ENCODE measurements at regions not wholly inside any gene's neighbourhood (a gene's known extent, or its start where the extent isn't known, plus 50 kb on each side); places are given as distances from the start of the nearest gene placed in this dataset.

GRCh38 chr1:71285529-71285928 lies 204.7 kb upstream of the ZRANB2 start:
- Histone ChIP-seq H3K4me3 (no peak overlapping the region), H3K27me3 (no peaks in the 10 kb centered on the region), H3K27ac (no peak overlapping the region), H3K36me3 (no peaks in the 10 kb centered on the region), H3K4me1 (no peaks in the 10 kb centered on the region), H3K9me3 (peaks cover 0 to 24% of the 10 kb centered on the region in 2 donors)
- TF ChIP-seq, protein P1, sequence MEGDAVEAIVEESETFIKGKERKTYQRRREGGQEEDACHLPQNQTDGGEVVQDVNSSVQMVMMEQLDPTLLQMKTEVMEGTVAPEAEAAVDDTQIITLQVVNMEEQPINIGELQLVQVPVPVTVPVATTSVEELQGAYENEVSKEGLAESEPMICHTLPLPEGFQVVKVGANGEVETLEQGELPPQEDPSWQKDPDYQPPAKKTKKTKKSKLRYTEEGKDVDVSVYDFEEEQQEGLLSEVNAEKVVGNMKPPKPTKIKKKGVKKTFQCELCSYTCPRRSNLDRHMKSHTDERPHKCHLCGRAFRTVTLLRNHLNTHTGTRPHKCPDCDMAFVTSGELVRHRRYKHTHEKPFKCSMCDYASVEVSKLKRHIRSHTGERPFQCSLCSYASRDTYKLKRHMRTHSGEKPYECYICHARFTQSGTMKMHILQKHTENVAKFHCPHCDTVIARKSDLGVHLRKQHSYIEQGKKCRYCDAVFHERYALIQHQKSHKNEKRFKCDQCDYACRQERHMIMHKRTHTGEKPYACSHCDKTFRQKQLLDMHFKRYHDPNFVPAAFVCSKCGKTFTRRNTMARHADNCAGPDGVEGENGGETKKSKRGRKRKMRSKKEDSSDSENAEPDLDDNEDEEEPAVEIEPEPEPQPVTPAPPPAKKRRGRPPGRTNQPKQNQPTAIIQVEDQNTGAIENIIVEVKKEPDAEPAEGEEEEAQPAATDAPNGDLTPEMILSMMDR (IDR thresholded peaks at IDR 0.05) = no peak
- no peak for ATAC-seq
- intact Hi-C loops (cut with DNase I) = no loop called here
- no peak for DNase-seq

- Histone ChIP-seq H3K27ac (no peak overlapping the region), H3K27me3 (no peaks in the 10 kb centered on the region), H3K4me3 (no peak overlapping the region), H3K36me3 (no peaks in the 10 kb centered on the region), H3K9me3 (peaks cover 0 to under 1% of the 10 kb centered on the region in 2 donors), H3K4me1 (no peaks in the 10 kb centered on the region)
- ATAC-seq = no peak
- intact Hi-C loops (cut with DNase I) = no loop called here
- DNase-seq = no peak
- TF ChIP-seq, protein P1 (IDR thresholded peaks at IDR 0.05) = no peak
These were observed 195.6 kb upstream of the ZRANB2 start for GRCh38 chr1:71276466-71276865.

- ATAC-seq (no peak), DNase-seq (no peak)
- TF ChIP-seq, protein P1 (IDR thresholded peaks at IDR 0.05) = no peak
- intact Hi-C loops (cut with DNase I) = no loop called here
- Histone ChIP-seq H3K27ac (no peak overlapping the region), H3K9me3 (no peaks in the 10 kb centered on the region), H3K27me3 (no peaks in the 10 kb centered on the region), H3K4me1 (no peaks in the 10 kb centered on the region), H3K36me3 (no peaks in the 10 kb centered on the region), H3K4me3 (no peak overlapping the region)
These were observed 192.5 kb upstream of the ZRANB2 start for GRCh38 chr1:71273334-71273733.

- DNase-seq (peak in 1 of 4 donors; percentile 8), ATAC-seq (no peak)
- Histone ChIP-seq H3K4me3 (no peak overlapping the region), H3K36me3 (no peaks in the 10 kb centered on the region), H3K27ac (no peak overlapping the region), H3K27me3 (no peaks in the 10 kb centered on the region), H3K9me3 (no peaks in the 10 kb centered on the region), H3K4me1 (no peaks in the 10 kb centered on the region)
- TF ChIP-seq, protein P1 (IDR thresholded peaks at IDR 0.05) = no peak
- intact Hi-C loops (cut with DNase I) = no loop called here
These were observed 189.6 kb upstream of the ZRANB2 start for GRCh38 chr1:71270394-71270915.

- intact Hi-C loops (cut with DNase I) = no loop called here
- Histone ChIP-seq H3K36me3 (no peaks in the 10 kb centered on the region), H3K4me3 (no peak overlapping the region), H3K27me3 (no peaks in the 10 kb centered on the region), H3K9me3 (no peaks in the 10 kb centered on the region), H3K4me1 (no peaks in the 10 kb centered on the region), H3K27ac (no peak overlapping the region)
- ATAC-seq (no peak), DNase-seq (no peak)
- TF ChIP-seq, protein P1 (IDR thresholded peaks at IDR 0.05) = no peak
These were observed 189.0 kb upstream of the ZRANB2 start for GRCh38 chr1:71269818-71270217.
